ENCODE measurements at regions not wholly inside any gene's neighbourhood (a gene's known extent, or its start where the extent isn't known, plus 50 kb on each side); places are given as distances from the start of the nearest gene placed in this dataset.

DNA sequence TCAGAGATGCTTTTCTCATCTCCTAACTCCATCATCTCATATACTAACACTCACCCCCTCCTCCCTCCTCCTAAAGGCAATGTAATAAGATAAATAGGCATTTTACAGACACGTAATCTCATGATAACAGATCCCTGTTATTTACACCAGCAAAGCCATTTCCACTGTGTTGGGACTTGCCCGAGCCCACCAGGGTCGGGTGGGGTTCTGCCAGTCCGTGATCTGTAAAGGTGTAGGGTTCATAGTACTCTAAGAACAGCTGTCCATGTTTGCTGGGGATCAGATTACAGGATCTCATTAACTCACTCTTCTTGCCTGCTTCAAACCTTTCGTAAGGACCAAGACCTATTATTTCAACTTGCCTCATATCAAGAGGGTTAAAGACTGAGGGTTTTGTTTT, 172.4 kb downstream of the FZD1 start:
- TF ChIP-seq, protein P1, sequence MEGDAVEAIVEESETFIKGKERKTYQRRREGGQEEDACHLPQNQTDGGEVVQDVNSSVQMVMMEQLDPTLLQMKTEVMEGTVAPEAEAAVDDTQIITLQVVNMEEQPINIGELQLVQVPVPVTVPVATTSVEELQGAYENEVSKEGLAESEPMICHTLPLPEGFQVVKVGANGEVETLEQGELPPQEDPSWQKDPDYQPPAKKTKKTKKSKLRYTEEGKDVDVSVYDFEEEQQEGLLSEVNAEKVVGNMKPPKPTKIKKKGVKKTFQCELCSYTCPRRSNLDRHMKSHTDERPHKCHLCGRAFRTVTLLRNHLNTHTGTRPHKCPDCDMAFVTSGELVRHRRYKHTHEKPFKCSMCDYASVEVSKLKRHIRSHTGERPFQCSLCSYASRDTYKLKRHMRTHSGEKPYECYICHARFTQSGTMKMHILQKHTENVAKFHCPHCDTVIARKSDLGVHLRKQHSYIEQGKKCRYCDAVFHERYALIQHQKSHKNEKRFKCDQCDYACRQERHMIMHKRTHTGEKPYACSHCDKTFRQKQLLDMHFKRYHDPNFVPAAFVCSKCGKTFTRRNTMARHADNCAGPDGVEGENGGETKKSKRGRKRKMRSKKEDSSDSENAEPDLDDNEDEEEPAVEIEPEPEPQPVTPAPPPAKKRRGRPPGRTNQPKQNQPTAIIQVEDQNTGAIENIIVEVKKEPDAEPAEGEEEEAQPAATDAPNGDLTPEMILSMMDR (IDR thresholded peaks at IDR 0.05) = no peak
- no peak for TF ChIP-seq ZFX (IDR thresholded peaks at IDR 0.05; ENCODE audit: borderline replicate concordance)

Data from 22Rv1 (cell line).